ENCODE measurements at regions not wholly inside any gene's neighbourhood (a gene's known extent, or its start where the extent isn't known, plus 50 kb on each side); places are given as distances from the start of the nearest gene placed in this dataset.
A peak's percentile ranks its signal among the peaks of the same experiment; 100 is the strongest.

DNA sequence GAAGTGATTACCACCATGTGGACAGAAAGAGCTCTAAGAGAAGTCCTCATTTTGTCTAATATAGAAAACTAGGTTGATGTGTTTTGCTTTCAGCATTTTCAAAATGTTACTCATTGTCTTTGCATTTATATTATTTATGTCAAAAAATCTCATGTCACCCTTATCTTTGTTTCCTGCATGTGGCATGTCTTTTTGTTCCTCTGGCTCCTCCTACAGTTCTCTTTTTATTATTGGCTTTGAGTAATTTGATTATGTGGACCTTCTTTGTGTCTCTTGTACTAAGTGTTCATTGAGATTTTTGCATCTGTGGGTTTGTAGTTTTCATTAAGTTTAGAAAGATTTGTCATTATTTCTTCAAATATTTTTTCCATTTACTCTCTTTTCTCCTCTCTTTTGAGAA is 58.8 kb downstream of the GNG10 start:
- no peaks in the 10 kb centered on the region for H3K27me3 ChIP-seq (ENCODE audit: control insufficient read depth in 2 of 2, insufficient read depth in 2 of 2, low read length in 2 of 2)
- H3K36me3 ChIP-seq (ENCODE audit: control insufficient read depth in 2 of 2, extremely low read depth in 1 of 2, insufficient read depth in 2 of 2, low read length in 2 of 2), result no peaks in the 10 kb centered on the region
- H3K4me1 ChIP-seq (ENCODE audit: control insufficient read depth, extremely low read depth, insufficient read depth, low read length), result no peaks in the 10 kb centered on the region
- no peaks in the 10 kb centered on the region for H3K79me2 ChIP-seq (ENCODE audit: control insufficient read depth, insufficient read depth, low read length)
- no peaks in the 10 kb centered on the region for H3K9me1 ChIP-seq (replicated peaks; ENCODE audit: control insufficient read depth, extremely low read depth, insufficient read depth, low read length)
- no peak overlapping the region for H2AFZ ChIP-seq (ENCODE audit: low read depth, low read length)
- no TSS peak for BruUV-seq (replicated peaks)
- H4K20me1 ChIP-seq (replicated peaks; ENCODE audit: control insufficient read depth, extremely low read depth, insufficient read depth, low read length), result no peaks in the 10 kb centered on the region
- intact Hi-C loops (cut with micrococcal nuclease), result no loop called here
- no peak overlapping the region for H3K4me2 ChIP-seq (ENCODE audit: insufficient read depth, low read length)
- CTCF ChIA-PET, result interaction anchor here (1.4 kb wide), 1 partner anchor 20 kb away, joined by 4 read pairs; no protein-coding TSS in a partner anchor
- no peak for FAIRE-seq
- DNase-seq (ENCODE audit: low read depth, low spot score), result peak; percentile 16
- no peak overlapping the region for H3K9ac ChIP-seq (replicated peaks; ENCODE audit: extremely low read depth, insufficient read depth, low read length)
- dilution Hi-C loops (cut with MboI; ENCODE audit: extremely low pct_ligation_motif_present, low sequenced_read_pairs), result no loop called here
- no peak overlapping the region for H3K4me3 ChIP-seq (replicated peaks in 1 of 3; ENCODE audit: insufficient read depth in 1 of 3, low read depth in 1 of 3, low read length in 3 of 3)
- TF ChIP-seq, protein P1, sequence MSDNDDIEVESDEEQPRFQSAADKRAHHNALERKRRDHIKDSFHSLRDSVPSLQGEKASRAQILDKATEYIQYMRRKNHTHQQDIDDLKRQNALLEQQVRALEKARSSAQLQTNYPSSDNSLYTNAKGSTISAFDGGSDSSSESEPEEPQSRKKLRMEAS (IDR thresholded peaks at IDR 0.05; ENCODE audit: insufficient read depth, insufficient read length), result no peak
- TF ChIP-seq GATA2 (IDR thresholded peaks at IDR 0.05; ENCODE audit: insufficient read depth, insufficient read length, low read depth, low read length), result no peak
- no peak for TF ChIP-seq JUN (IDR thresholded peaks at IDR 0.05; ENCODE audit: borderline replicate concordance, insufficient read depth, insufficient read length, low read depth)
- no peak for TF ChIP-seq POLR2AphosphoS5 (IDR thresholded peaks at IDR 0.05; ENCODE audit: insufficient read depth, low read depth, low read length)
- no peak for TF ChIP-seq MYC (IDR thresholded peaks at IDR 0.05; ENCODE audit: low read depth, low read length)
- no peaks in the 10 kb centered on the region for H3K9me3 ChIP-seq (replicated peaks; ENCODE audit: control insufficient read depth, insufficient read depth, low read length)
- no peak overlapping the region for H3K27ac ChIP-seq (ENCODE audit: insufficient read depth, low read depth, low read length)
- POLR2A ChIA-PET, result no interaction called here
